ENCODE measurements at regions not wholly inside any gene's neighbourhood (a gene's known extent, or its start where the extent isn't known, plus 50 kb on each side); places are given as distances from the start of the nearest gene placed in this dataset.
"Not testable (repeated sequence)": the region's sequence is repeated elsewhere in the genome, so short reads cannot be mapped to it uniquely, and the experiment has no call there.

DNA sequence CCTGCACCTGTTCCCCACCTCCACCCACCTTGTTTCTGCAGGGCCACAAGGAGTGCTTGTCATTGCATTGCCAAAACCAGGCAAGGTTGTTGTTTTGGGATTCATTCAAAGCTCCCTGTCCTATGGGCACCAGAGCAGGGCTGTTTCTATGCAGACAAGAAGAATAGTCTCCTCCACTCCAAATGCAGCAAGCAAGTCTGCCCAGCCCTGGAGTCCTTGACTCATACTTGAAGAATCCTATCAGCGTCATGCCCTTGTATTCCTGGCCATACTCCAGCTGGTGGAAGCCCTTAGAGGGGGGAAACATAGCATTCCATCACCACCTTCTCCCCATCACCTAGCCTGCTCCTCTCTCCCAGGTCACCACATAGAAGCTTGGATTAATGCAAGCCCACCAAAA lies 145.3 kb upstream of the ECI2 start:
- DNase-seq (ENCODE audit: low spot score) = no peak
- intact Hi-C loops (cut with DNase I) = no loop called here

DNA sequence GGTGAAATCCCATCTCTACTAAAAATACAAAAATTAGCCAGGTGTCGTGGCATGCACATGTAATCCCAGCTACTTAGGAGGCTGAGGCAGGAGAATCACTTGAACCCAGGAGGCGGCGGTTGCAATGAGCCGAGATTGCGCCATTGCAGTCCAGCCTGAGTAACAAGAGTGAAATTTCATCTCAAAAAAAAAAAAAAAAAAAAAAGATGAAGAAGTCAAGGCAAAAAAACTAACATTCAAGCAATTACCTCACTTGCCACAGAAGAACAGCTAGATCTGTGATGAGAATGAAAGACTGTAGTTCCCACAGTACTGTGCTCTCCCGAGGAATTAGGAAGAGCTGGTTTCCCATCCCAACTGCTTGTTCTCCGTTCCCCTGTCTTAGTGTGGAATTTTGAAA lies 144.7 kb upstream of the ECI2 start:
- intact Hi-C loops (cut with DNase I) = no loop called here
- DNase-seq (ENCODE audit: low spot score) = no peak

DNA sequence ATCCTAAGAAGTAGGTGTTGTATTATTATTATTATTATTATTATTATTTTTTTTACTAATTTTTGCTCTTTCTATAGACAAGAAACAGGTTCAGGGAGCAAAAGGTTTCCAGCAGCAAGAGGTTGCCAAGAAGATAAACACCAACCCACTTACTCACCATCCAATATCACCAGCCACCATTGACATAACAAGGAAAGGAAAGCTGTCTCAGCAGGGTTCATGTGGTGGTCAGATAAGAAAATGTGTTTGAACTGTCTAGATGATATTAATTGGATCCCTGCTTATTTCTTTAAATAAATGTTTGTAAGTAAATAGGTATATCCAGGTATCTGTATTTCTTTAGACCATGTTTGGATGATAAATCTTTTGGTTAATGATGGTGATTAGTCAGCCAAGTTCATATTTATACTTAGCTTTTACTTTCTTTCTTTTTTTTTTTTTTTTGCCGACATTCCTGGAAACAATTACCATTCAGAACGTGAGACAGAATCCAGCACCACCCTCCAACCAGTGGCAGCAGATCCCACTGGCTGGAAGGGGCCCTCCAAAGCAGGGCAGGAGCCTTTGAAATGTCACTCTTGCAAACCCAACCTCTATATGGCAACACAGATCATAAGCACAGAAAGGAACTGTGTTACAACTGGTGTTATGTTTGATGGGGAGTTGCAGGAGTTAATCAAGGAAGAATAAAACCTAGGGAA lies 139.2 kb upstream of the ECI2 start:
- intact Hi-C loops (cut with DNase I) = no loop called here
- DNase-seq (ENCODE audit: low spot score) = no peak

DNA sequence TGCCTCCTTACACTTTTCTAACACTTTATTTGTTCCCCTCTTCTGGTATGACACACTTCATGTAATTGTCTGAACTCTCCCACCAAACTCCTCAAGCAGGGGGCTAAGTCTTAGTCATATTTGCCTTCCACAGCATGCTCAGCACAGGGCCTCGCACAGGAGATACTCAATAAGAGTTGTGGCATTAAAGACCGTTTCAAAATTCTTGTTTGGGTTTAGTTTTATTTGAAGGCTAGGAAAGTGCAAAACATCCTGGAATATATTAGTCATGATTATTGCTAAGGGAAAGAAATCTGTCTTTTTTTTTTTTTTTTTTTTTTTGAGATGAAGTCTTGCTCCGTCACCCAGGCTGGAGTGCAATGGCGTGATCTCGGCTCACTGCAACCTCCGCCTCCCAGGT lies 137.6 kb upstream of the ECI2 start:
- DNase-seq (ENCODE audit: low spot score) = no peak
- intact Hi-C loops (cut with DNase I) = no loop called here

DNA sequence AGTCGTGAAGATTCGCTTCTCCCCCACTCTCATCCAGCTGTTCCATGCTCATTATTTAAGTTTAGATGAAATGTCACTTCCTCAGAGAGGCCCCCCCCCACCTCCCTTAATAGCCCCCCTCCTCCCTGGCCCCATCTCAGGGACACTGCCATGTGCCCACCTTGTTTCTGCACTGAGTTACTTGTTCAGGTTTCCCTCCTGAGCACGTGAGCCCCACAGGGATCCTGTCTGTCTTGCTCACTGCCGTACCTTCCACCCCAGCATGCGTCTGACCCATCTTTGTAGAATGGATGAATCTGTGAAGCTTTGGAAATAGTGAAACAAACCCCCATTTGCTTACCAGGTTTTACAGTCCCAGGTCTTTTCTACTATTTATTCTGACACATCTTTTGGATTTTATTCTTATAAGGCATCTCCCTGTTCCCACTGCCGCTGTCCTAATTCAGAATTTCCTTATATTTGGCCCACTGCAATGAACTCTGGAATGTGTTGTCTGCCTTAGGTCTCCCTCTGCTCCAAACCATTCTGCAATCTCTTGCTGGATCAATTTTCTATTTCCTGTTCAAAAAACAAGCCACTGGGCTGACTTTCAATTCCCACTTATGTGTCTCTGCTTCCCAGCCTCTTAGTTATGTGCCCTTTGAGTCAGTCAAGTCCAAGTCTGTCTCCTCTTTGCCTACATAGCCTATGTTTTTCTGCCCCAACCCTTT lies 136.5 kb upstream of the ECI2 start:
- no peak for DNase-seq (ENCODE audit: low spot score)
- intact Hi-C loops (cut with DNase I) = no loop called here

DNA sequence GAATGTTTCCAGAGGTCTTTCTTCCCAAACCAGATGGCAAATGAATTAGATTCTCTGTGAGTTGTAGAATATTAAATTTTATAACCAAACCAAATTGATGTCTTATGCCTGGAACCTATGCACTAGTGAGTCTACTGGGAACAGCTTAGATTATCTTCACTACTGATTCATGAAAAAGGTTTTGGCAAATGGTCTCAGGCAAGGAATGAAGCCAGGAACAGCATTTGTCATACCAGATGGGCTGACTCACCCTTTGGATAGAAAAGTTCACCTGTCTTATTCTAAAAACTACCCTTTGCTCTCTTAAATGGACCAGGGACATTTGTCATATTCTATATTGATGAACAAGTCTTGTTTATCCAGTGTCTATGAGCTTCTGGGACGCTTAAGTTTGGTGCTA lies 135.4 kb upstream of the ECI2 start:
- intact Hi-C loops (cut with DNase I) = no loop called here
- no peak for DNase-seq (ENCODE audit: low spot score)

DNA sequence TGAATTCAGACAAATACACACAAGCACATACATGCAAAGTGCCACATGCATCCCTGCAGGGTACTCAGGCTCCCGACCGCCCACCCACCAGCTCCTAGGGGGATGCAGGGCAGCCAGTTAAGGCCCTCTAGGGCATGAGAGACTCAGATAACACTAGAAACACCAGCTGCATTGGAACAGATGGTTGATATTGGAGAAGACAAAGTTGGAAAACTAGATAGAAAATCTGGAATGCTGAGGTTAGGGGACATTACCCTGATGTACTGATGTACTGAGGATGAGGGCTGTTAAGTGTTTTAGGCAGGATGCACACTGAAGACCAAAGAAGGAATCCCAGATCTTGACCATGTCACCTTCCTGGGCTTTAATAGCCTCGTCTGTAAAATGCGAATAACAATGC lies 134.6 kb upstream of the ECI2 start:
- no peak for DNase-seq (ENCODE audit: low spot score)
- intact Hi-C loops (cut with DNase I) = no loop called here

GRCh38 chr6:4268171-4268570 lies 132.8 kb upstream of the ECI2 start:
- no peak for DNase-seq (ENCODE audit: low spot score)
- intact Hi-C loops (cut with DNase I) = no loop called here

DNA sequence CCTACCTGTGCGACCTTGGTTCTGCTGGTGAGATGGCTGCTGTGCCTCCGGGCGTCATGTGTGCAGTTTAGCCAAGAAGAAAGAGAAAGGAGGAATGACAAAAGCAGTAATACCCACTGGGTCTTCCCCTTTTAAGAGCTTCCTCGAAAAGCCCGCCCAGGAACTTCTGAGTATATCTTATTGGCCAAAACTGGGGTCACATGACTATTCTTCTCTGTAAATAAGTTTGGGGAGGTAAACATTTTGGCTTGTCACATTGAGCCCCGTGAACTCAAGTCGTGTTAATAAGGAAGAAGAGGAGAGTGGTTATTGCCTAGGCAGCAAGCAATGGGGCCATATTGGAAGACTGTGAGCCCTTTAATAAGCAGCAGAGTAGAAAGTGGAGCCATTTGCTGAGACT lies 130.4 kb upstream of the ECI2 start:
- intact Hi-C loops (cut with DNase I) = no loop called here
- DNase-seq (ENCODE audit: low spot score) = no peak

GRCh38 chr6:4264601-4265000 lies 129.2 kb upstream of the ECI2 start:
- intact Hi-C loops (cut with DNase I) = no loop called here

GRCh38 chr6:4264081-4264480 lies 128.7 kb upstream of the ECI2 start:
- no peak for DNase-seq (ENCODE audit: low spot score)
- intact Hi-C loops (cut with DNase I) = no loop called here

More at GRCh38 chr6:4264601-4265000, 129.2 kb upstream of the ECI2 start:
- no peak for DNase-seq (ENCODE audit: low spot score)

DNA sequence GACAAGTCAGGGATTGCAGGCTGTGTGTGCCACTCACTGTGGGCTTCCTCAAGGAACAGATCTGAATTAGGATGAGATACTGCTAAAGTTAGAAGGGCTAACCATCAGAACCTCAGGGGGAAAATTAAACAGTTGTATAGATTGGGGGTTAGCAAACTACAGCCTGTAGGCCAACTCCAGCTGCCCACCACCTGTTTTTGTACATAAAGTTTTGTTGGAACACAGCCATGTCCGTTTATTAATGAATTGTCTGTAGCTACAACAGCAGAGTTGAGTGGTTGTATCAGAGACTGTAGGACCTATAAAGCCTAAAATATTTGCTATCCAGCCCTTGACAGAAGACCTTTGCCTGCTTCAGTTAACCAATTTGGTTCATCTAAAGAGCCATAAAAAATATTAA lies 127.2 kb upstream of the ECI2 start:
- intact Hi-C loops (cut with DNase I) = no loop called here
- DNase-seq (ENCODE audit: low spot score) = no peak

DNA sequence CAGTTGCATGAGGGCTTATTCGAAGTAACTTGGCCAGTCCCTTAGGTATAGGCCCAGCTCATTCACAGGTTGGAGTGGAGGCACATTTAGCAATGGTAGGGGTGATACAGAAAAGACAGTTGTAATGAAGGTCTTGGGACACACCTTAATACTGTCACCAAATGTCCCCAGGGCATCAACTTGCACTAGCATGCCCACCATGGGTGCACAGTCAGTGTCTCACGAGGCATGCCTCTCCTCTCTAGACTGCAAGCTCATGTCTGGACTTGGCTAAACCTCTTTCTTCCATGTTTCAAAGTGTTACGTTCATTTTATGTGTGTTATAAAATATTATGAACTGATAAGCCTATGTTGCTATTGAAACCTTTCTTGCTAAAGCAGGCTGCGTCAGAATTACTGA lies 124.0 kb upstream of the ECI2 start:
- DNase-seq (ENCODE audit: low spot score) = no peak

DNA sequence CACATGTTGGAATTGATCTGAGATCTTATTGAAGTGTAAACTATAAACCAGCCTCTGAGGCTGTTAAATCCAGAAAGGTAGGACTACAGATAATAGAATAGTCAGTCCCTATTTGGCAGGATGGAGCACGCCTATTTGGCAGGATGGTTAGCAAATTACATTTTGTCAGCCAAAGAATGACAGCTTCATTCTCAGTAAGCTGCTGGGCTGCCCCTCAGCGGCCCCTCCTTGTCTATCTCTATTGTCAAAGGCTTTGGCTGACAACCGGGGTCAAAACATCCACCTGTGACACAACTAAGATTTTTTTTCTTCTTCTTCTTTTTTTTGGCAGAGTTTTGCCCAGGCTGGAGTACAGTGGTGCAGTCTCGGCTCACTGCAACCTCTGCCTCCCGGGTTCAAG lies 123.4 kb upstream of the ECI2 start:
- intact Hi-C loops (cut with DNase I) = no loop called here
- DNase-seq (ENCODE audit: low spot score) = no peak

More for the DNA sequence above, 124.0 kb upstream of the ECI2 start:
- intact Hi-C loops (cut with DNase I) = no loop called here

DNA sequence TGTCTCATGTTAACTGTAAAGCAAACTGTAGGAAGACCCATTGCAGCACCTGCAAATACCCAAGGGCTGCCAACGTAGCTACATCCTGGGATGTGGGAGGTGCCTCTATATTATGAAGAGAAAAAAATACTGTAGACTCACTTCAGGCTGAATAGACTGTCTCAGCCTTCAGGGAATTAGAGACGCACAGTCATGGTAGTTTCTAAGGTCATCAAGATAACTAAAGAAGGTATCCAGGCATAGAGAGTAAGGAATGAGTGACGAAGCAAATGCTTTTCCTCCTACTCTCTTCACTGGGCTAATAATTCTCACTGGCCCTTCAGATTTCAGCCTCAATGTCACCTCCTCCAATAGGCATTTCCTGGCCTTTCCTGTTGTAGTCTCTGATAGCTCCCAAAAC lies 121.6 kb upstream of the ECI2 start:
- DNase-seq (ENCODE audit: low spot score) = no peak
- intact Hi-C loops (cut with DNase I) = no loop called here

DNA sequence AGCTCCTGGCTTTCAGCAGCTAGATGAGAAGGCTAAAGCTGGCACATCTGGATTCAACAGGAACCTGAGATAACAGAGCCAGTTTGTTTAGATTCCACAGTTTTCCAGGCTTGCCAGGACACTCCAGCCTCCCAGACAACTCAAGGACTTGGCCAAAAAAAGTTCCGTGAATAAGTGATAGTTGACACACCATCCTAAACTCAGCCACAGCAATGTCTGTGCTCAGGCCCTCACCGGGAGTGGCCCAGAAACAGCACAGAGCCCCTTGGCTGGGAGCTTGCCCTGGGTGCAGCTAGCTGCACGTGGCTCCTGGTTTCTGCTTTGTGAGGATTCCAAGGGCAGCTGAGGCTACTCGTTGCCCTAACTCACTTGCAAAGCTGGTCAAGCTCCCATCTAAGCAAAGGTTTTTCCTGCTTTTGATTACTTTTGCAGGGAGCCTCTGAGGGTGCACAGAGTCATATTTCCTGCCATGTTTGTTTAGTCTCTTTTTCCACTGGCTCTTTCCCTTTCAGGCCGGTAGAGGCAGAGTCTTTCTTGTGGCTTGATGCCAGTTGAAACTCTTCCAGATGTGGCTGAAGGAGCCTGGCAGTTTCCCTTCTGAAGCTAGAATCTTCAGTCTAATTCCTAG lies 118.3 kb upstream of the ECI2 start:
- intact Hi-C loops (cut with DNase I) = no loop called here
- DNase-seq (ENCODE audit: low spot score) = no peak

DNA sequence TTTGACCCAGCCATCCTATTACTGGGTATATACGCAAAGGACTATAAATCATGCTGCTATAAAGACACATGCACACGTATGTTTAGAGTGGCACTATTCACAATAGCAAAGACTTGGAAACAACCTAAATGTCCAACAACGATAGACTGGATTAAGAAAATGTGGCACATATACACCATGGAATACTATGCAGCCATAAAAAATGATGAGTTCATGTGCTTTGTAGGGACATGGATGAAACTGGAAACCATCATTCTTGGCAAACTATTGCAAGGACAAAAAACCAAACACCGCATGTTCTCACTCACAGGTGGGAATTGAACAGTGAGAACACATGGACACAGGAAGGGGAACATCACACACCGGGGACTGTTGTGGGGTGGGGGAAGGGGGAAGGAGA lies 117.1 kb upstream of the ECI2 start:
- intact Hi-C loops (cut with DNase I); DNase-seq (ENCODE audit: low spot score): not testable (repeated sequence)

GRCh38 chr6:4250645-4251044 lies 115.3 kb upstream of the ECI2 start:
- intact Hi-C loops (cut with DNase I) = no loop called here
- no peak for DNase-seq (ENCODE audit: low spot score)

- intact Hi-C loops (cut with DNase I) = not testable (repeated sequence)
Observed at GRCh38 chr6:4243832-4244231, 108.5 kb upstream of the ECI2 start.

GRCh38 chr6:4243237-4243636 lies 107.9 kb upstream of the ECI2 start:
- DNase-seq (ENCODE audit: low spot score) = no peak
- intact Hi-C loops (cut with DNase I) = no loop called here

More at GRCh38 chr6:4243832-4244231, 108.5 kb upstream of the ECI2 start:
- not testable (repeated sequence) for DNase-seq (ENCODE audit: low spot score)

DNA sequence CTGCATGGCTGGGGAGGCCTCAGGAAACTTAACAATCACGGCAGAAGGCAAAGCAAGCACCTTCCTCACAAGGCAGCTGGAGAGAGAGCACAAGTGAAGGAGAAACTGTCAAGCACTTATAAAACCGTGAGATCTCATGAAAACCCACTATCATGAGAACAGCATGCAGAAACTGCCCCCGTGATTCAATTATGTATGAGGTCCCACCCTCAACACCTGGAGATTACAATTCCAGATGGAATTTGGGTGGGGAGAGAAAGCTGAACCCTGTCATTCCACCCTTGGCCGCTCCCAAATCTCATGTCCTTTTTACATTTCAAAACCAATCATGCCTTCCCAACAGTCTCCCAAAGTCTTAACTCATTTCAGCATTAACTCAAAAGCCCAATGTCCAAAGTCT lies 107.2 kb upstream of the ECI2 start:
- DNase-seq (ENCODE audit: low spot score) = no peak
- intact Hi-C loops (cut with DNase I) = no loop called here
